Heart right ventricle (tissue), 16 donors: ENCODE measurements at regions not wholly inside any gene's neighbourhood (a gene's known extent, or its start where the extent isn't known, plus 50 kb on each side); places are given as distances from the start of the nearest gene placed in this dataset.

Experiments used
- ATAC-seq, 8 donors: fragments of 200-7000 bp; cut with Tn5 transposase; one replicate each; pipeline ENCODE4 v1.9.1; 2020; ENCODE audit warnings: mild to moderate bottlenecking in 8 of 8, moderate library complexity in 8 of 8, moderate number of reproducible peaks in 1 of 8
- DNase-seq, 2 donors: peaks; one replicate each; pipeline ENCODE4 v3.0.0-alpha.2; 2020
- H3K27ac ChIP-seq, 10 donors: fragments of 200-600 bp; sonication (generic) in 2 of 10; one replicate each; pipeline versions ENCODE4 v1.5.0 to v1.8.0; 2020 to 2022; ENCODE audit warnings: mild to moderate bottlenecking in 3 of 10
- H3K27me3 ChIP-seq, 7 donors: fragments of 200-600 bp; one replicate each; pipeline ENCODE4 v1.8.0; 2021 to 2022; ENCODE audit warnings: mild to moderate bottlenecking in 2 of 7
- H3K36me3 ChIP-seq, 9 donors: fragments of 200-600 bp; sonication (generic) in 1 of 9; one replicate each; pipeline versions ENCODE4 v1.5.0 to v1.8.0; 2020 to 2022; ENCODE audit warnings: mild to moderate bottlenecking in 2 of 9
- H3K4me1 ChIP-seq, 9 donors: fragments of 200-600 bp; sonication (generic) in 1 of 9; one replicate each; pipeline versions ENCODE4 v1.5.0 to v1.8.0; 2020 to 2022; ENCODE audit warnings: mild to moderate bottlenecking in 4 of 9
- H3K4me3 ChIP-seq, 10 donors: fragments of 200-600 bp; sonication (generic) in 2 of 10; one replicate each; pipeline versions ENCODE4 v1.5.0 to v1.8.0; 2020 to 2022; ENCODE audit warnings: mild to moderate bottlenecking in 7 of 10, moderate library complexity in 2 of 10
- H3K9me3 ChIP-seq, 11 donors: fragments of 200-600 bp in 10 of 11; sonication (generic) in 2 of 11; one replicate each; pipeline versions ENCODE4 v1.5.0 to v1.8.0; 2013 to 2022; ENCODE audit warnings: mild to moderate bottlenecking in 2 of 11, control low read depth in 1 of 11, moderate library complexity in 1 of 11
- WGBS, 2 donors: extraction: QIAGEN DNeasy Blood & Tissue Kit; methylation state at CpG; one replicate each; pipeline ENCODE4 v1.1.7; 2013; ENCODE audit warnings: inconsistent platforms in 1 of 2; 5-methylcytosine and 5-hydroxymethylcytosine counted together
- intact Hi-C, 10 donors: fragments of 100-400 bp; cut with DNase I; formaldehyde crosslinking; loops; one replicate each; pipeline versions ENCODE4 v1.11.1 to v1.14.2; 2022
- TF ChIP-seq, protein P1 (sequence below), 9 donors: fragments of 200-600 bp; sonication (generic) in 2 of 9; IDR thresholded peaks; one replicate each; pipeline versions ENCODE4 v1.5.0 to v1.8.0; 2021 to 2022; ENCODE audit warnings: antibody characterized with exemption in 9 of 9, mild to moderate bottlenecking in 5 of 9, moderate library complexity in 1 of 9
- donor health status: Arrhythmogenic right ventricular cardiomyopathy.
- donor health status: ischemic (EF 13 %, LVEDD 7.1; RV severe dilation, severe dysfunction).
- donor health status: healthy with polysubstance abuse.
- donor health status: DM: no; HTN: yes; CAD: no.
- donor health status: DM: no; HTN: no; CAD: no.
- donor health status: ischemic (EF 25% LVEDD 6.9; RV normal size, moderate dysfunction).
- donor health status: ischemic (EF 25% LVEDD 5.7; RV mildly dilated, moderate dysfunction).
- donor health status: healthy.
- donor health status: DM: yes; HTN: yes; CAD: no.
- donor health status: Ischemic cardiomyopathy.
- donor health status: ischemic (EF 35%, LVEDD 5.7; RV mildly dilated, moderate dysfunction).
- donor health status: nonischemic (EF 11% LVEDD 7.7; RV severe dilation, severe dysfunction).
- donor health status: DM: yes; HTN: yes; CAD: no.
- donor health status: PGD.
- donor health status: ischemic (EF 29% LVEDD 5.4; RV normal size, mild dysfunction).
- donor health status: nonischemic (EF 23%, LVEDD 6.1; RV moderate dilation, normal function).

DNA sequence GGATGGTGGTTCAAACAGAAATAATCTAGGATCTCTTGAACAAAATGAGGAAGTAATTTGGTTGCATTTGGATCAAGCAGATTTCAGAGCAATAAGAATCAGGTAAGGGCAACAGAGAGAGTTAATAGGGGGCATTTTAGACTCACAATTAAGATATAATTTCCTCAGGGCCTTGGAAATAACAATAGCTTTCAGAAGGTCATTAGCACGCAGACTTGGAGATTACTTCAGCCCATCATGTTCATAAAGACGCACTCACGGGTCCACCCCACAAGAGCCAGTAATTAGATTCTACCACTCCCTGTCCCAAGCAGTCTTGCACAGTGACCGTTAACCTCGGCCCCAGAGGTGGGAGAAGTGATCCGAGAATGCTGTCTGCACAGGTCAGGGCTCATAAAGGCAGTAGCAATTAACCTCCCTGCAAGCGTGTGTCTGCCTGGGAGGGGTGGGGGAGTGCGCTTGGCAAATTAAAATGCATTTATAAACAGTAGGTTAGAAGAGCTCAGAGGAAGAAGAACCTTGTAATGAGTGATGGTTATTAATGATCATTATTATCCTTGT, 125.7 kb upstream of the CCDC196 start:
- Histone ChIP-seq H3K36me3 (no peaks in the 10 kb centered on the region), H3K27ac (no peak overlapping the region), H3K4me1 (no peaks in the 10 kb centered on the region), H3K4me3 (no peak overlapping the region), H3K9me3 (no peaks in the 10 kb centered on the region), H3K27me3 (peaks cover 0 to 5% (median 0%) of the 10 kb centered on the region in 7 donors)
- intact Hi-C loops: loop anchor here in 3 of 10 donors (5.0 to 10.0 kb wide), 2 partner anchors 42 to 754 kb away; no protein-coding TSS in a partner anchor
- TF ChIP-seq, protein P1, sequence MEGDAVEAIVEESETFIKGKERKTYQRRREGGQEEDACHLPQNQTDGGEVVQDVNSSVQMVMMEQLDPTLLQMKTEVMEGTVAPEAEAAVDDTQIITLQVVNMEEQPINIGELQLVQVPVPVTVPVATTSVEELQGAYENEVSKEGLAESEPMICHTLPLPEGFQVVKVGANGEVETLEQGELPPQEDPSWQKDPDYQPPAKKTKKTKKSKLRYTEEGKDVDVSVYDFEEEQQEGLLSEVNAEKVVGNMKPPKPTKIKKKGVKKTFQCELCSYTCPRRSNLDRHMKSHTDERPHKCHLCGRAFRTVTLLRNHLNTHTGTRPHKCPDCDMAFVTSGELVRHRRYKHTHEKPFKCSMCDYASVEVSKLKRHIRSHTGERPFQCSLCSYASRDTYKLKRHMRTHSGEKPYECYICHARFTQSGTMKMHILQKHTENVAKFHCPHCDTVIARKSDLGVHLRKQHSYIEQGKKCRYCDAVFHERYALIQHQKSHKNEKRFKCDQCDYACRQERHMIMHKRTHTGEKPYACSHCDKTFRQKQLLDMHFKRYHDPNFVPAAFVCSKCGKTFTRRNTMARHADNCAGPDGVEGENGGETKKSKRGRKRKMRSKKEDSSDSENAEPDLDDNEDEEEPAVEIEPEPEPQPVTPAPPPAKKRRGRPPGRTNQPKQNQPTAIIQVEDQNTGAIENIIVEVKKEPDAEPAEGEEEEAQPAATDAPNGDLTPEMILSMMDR (IDR thresholded peaks at IDR 0.05): no peak
- DNase-seq (no peak), ATAC-seq (no peak)
- WGBS, 2 donors: 77 to 79% methylated on average over 8 of the region's 8 CpGs

DNA sequence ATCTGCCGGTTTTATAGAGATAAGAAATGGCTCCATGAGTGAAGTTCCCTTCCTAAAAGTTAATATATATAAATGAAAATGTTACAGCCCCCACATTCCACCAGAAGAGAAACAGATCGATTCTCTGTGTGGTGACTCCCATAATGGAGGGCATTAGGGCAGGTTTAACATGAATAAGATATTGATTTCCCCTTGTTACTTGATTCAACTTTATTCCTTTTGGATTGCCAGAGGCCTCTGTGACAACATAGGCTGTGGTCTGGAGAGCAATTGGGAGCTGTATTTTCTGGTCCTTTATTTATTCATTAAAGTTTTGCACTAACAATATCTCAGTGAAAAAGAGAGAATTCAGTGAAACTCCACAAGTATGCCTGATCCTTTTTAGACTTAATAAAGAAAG, 125.2 kb upstream of the CCDC196 start:
- intact Hi-C loops: loop anchor here in 3 of 10 donors (5.0 to 10.0 kb wide), 2 partner anchors 41 to 754 kb away; no protein-coding TSS in a partner anchor
- Histone ChIP-seq H3K27ac (no peak overlapping the region), H3K4me3 (no peak overlapping the region), H3K9me3 (no peaks in the 10 kb centered on the region), H3K4me1 (no peaks in the 10 kb centered on the region), H3K27me3 (peaks cover 0 to 5% (median 0%) of the 10 kb centered on the region in 7 donors), H3K36me3 (no peaks in the 10 kb centered on the region)
- 38 to 43% methylated on average over 2 of the region's 2 CpGs for WGBS, 2 donors
- DNase-seq (no peak), ATAC-seq (no peak)
- TF ChIP-seq, protein P1 (IDR thresholded peaks at IDR 0.05): no peak

DNA sequence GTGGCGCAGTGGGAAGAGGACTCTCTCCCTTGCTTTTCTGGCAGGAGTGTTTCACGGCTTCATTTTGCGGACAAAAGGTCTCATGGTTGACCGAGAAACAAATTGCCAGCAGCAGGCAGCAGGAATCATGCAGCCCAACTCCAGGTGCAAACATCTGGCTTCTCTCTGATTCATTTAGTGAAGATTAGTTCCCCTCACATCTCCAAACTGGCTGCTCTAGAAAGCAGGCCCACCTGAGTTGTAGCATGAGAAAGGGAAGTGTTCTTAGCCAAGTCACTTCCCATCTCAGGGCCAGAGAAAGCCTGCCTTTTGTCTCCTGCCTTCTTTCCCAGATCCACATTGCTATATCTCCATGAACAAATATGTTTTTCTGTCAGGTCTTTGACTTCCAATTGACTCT, 120.8 kb upstream of the CCDC196 start:
- ATAC-seq (no peak), DNase-seq (no peak)
- TF ChIP-seq, protein P1 (IDR thresholded peaks at IDR 0.05): no peak
- H3K36me3 ChIP-seq: no peaks in the 10 kb centered on the region
- H3K9me3 ChIP-seq: no peaks in the 10 kb centered on the region
- WGBS, 2 donors: 91 to 93% methylated on average over 4 of the region's 4 CpGs
- H3K27me3 ChIP-seq: peaks cover 0 to 5% (median 0%) of the 10 kb centered on the region in 7 donors
- no peak overlapping the region for H3K4me3 ChIP-seq
- intact Hi-C loops: loop anchor here in 1 of 10 donors (10.0 kb wide), 1 partner anchor 749 kb away; no protein-coding TSS in a partner anchor
- no peak overlapping the region for H3K27ac ChIP-seq
- H3K4me1 ChIP-seq: no peaks in the 10 kb centered on the region

DNA sequence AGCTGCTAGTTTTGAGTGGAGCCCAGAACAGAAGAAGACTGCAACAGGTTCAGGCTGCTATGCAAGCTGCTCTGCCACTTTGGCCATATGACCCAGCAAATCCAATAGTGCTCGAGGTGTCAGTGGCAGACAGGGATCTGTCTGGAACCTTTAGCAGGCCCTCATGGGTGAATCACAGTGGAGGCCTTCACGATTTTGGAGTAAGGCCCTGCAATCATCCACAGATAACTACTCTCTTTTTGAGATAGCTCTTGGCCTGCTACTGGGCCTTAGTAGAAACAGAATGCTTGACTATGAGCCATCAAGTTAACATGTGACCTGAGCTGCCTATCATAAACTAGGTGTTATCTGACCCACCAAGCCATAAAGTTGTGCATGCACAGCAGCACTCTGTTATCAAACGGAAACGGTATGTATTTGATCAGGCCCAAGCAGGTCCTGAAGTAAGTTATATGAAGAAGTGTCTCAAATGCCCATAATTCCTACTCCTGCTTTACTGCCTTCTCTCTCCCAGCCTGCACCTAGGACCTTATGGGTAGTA, 116.9 kb upstream of the CCDC196 start:
- no peaks in the 10 kb centered on the region for H3K27me3 ChIP-seq
- H3K27ac ChIP-seq: no peak overlapping the region
- no peaks in the 10 kb centered on the region for H3K36me3 ChIP-seq
- TF ChIP-seq, protein P1 (IDR thresholded peaks at IDR 0.05): no peak
- WGBS, 2 donors: 55 to 58% methylated on average over 4 of the region's 4 CpGs
- DNase-seq (no peak), ATAC-seq (peak in 1 of 8 donors; percentile 57)
- no peaks in the 10 kb centered on the region for H3K4me1 ChIP-seq
- intact Hi-C loops: loop anchor here in 1 of 10 donors (10.0 kb wide), 1 partner anchor 746 kb away; no protein-coding TSS in a partner anchor
- no peak overlapping the region for H3K4me3 ChIP-seq
- no peaks in the 10 kb centered on the region for H3K9me3 ChIP-seq
